SK-N-SH treated with all-trans-retinoic acid at 6 μM for 48 hours (cell line): ENCODE measurements at regions not wholly inside any gene's neighbourhood (a gene's known extent, or its start where the extent isn't known, plus 50 kb on each side); places are given as distances from the start of the nearest gene placed in this dataset.

Experiments
- CREB5 ChIP-seq: fragments of 250-450 bp; sonication (Bioruptor Pico); IDR thresholded peaks from 2 replicates; pipeline ENCODE4 v1.5.1; 2020; ENCODE audit warnings: low read depth, mild to moderate bottlenecking, moderate library complexity
- ISL1 ChIP-seq: fragments of 250-450 bp; sonication (Bioruptor Pico); IDR thresholded peaks from 2 replicates; pipeline ENCODE4 v2.1.2; 2022; ENCODE audit warnings: mild to moderate bottlenecking, moderate library complexity
- OSR1 ChIP-seq: fragments of 250-450 bp; sonication (Bioruptor Pico); IDR thresholded peaks from 2 replicates; pipeline ENCODE4 v1.8.0; 2022; ENCODE audit warnings: moderate library complexity, mild to moderate bottlenecking, inconsistent platforms
- ZC3H10 ChIP-seq: fragments of 250-450 bp; sonication (Bioruptor Pico); IDR thresholded peaks from 2 replicates; pipeline ENCODE4 v1.5.1; 2021; ENCODE audit warnings: mild to moderate bottlenecking, moderate library complexity
- ZFP3 ChIP-seq: fragments of 250-450 bp; sonication (Bioruptor Pico); IDR thresholded peaks from 2 replicates; pipeline ENCODE4 v1.5.0; 2020; ENCODE audit warnings: mild to moderate bottlenecking, moderate library complexity
- ZFP30 ChIP-seq: fragments of 450-650 bp; formaldehyde crosslinking; IDR thresholded peaks from 2 replicates; pipeline ENCODE4 v1.5.0; 2022; ENCODE audit warnings: mild to moderate bottlenecking, moderate library complexity
- TF ChIP-seq, protein P1 (sequence below): fragments of 250-450 bp; sonication (Bioruptor Pico); IDR thresholded peaks from 2 replicates; pipeline ENCODE4 v1.8.0; 2020; ENCODE audit warnings: mild to moderate bottlenecking, moderate library complexity, borderline replicate concordance

DNA sequence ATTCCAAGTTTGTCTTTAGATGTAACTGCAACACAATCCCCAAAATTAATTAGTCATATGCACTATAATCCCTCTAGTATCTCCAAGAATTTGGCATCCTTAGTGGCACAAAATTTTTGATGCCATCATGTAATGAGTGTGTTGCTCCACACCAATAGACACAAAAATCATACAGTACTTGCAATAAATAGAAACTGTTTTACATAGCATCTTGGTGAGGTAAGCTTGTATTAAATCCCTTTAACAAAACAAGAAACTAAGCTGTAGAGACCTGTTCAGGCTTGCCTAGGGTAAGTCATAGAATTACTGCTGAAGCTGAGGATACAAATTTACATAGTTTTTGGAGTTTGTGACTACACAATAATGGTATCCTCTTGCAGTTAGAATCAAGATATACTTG is 64.5 kb upstream of the PRSS12 start:
- no peak for TF ChIP-seq ZC3H10 (CRISPR knock-in tag)
- TF ChIP-seq CREB5 = no peak
- TF ChIP-seq, protein P1, sequence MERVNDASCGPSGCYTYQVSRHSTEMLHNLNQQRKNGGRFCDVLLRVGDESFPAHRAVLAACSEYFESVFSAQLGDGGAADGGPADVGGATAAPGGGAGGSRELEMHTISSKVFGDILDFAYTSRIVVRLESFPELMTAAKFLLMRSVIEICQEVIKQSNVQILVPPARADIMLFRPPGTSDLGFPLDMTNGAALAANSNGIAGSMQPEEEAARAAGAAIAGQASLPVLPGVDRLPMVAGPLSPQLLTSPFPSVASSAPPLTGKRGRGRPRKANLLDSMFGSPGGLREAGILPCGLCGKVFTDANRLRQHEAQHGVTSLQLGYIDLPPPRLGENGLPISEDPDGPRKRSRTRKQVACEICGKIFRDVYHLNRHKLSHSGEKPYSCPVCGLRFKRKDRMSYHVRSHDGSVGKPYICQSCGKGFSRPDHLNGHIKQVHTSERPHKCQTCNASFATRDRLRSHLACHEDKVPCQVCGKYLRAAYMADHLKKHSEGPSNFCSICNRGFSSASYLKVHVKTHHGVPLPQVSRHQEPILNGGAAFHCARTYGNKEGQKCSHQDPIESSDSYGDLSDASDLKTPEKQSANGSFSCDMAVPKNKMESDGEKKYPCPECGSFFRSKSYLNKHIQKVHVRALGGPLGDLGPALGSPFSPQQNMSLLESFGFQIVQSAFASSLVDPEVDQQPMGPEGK (CRISPR knock-in tag) = no peak
- no peak for TF ChIP-seq OSR1 (CRISPR knock-in tag)
- no peak for TF ChIP-seq ZFP30 (CRISPR knock-in tag)
- no peak for TF ChIP-seq ZFP3 (CRISPR knock-in tag)
- TF ChIP-seq ISL1 (CRISPR knock-in tag) = no peak
